GM19397 (cell line): ENCODE measurements at regions not wholly inside any gene's neighbourhood (a gene's known extent, or its start where the extent isn't known, plus 50 kb on each side); places are given as distances from the start of the nearest gene placed in this dataset.

Experiments
- ATAC-seq: cut with Tn5 transposase; IDR thresholded peaks from one replicate; pipeline ENCODE4 v1.9.1; 2021; ENCODE audit warnings: mild to moderate bottlenecking, moderate library complexity; ENCODE audit not compliant: unreplicated experiment

DNA sequence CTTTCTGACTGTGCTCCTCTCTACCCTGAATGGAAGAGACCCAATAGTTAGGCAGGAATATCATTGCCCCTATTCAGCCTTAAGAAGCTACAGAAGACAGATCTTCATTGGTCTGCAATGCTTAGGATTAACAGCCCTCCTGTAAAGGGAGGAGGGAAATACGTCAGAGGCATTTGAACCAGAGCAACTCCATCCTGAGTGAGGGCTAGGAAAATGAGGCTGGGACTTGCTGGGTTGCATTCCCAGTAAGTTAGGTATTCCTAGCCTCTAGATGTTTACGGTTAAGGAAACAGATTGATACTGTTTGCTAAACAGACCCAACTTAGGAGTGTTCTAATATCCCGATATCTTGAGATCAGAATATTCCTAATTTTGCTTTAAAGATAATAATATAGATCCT lies 63.5 kb downstream of the PCDH18 start:
- no peak for ATAC-seq

DNA sequence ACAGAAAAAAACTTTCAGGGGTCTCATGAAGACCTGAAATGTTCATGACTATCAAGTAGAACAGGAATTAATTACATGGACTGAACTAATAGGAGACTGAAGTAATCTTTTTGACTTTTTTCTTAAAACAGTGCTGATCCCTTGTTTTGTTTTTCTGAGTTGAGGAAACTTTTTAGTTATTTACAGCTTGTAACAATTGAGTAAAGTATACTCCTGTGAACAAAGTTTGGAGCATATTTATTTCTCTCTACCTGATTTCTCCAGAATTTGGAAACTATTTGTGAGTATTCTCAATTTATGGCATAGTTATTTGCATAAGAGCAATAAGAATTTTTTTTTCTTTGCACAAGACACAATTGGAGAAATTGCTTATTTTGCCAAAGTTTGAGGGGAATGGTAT lies 64.8 kb downstream of the PCDH18 start:
- no peak for ATAC-seq

DNA sequence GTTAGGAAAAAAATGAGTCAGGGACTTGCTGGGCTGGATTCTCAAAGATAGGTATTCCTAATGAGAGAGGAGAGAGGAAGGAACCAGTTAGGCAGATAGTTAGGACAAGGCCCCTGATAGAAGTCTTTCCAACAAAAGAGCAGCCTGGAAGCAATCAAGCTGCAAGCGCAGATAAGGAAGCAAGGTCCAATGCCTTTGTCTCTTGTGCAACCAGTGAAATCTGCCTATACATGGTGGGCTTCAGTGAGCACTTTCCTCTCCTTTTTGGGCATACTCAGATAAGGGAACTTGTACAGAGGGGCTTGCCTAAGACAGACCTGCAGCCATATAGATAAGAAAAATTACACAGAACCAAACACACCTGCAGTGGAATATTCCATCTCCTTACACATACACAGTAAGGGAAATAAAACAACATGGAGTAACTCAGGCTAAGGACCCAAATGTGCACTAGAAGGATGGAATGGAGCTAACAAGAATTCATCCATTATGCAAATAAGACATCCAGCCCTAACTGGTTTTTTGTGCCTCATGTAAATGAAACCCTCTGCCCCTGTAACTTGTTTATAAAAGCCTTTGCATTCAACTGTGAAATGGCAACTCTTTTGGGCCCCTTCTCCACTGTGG lies 68.8 kb downstream of the PCDH18 start:
- ATAC-seq = no peak

DNA sequence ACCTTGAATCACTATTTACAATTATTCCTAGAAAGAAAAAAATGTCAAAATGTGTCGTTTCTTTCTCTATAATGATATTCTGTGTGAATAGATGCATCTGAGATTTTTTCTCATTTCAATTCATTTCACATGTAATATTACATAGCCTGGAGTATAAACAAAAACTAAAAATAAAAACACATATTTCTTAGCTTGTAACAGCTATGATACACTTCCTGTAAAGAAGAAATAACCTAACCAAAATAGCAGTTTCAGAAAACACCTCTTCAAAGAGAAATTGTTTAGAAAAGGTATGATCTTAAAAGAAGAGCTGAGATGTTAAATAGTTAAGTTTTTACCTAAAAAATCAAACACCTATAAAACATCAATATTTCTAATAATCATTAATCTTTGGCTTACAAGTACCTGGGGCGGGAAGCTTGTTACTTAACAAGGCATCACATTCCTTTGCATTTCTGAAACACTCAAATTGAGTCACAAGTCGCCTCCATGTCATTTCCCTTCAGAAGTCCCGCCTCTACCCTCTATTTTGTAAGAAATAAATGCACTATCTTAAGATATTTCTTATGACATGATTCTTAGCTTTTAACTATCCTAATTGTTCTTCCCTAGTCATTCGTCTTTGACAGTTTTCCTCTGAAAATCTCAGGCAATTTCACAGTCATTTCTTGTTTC lies 76.5 kb downstream of the PCDH18 start:
- no peak for ATAC-seq

DNA sequence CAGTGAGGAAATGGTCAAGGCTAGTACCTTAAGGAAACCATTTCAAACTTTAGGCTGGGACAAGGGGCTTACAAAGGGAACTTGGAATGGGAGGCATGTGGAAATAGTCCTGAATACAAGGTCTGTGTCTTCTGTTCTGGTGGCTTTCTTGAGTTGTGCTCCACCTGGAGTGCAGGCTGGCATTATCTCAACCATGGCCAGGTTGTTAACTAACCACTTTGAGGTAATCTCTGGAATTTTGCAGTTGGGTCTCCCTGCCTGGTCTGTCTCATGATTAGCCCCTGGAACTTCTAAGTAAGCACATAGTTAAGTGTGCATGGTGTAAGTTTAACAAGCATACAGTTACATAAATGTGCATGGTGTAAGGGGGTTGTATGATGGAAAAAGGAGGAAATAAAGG lies 77.5 kb downstream of the PCDH18 start:
- ATAC-seq = no peak

DNA sequence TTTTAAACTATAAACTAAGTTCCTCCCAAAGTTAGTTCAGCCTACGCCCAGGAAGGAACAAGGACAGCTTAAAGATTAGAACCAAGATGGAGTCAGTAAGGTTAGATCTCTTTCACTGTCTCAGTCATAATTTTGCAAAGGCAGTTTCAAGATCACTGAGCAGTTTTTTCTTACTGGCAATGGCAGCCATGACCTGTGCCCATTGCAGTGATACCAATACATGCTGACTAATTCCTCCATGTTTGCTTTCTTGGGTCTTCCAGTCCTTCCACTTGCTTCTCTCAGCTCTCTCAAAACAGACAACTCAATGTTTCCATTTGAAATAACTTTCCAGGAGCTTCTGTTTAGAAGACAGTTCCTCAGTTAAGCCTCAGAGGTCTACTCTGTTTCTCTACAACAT lies 79.5 kb downstream of the PCDH18 start:
- ATAC-seq = no peak

DNA sequence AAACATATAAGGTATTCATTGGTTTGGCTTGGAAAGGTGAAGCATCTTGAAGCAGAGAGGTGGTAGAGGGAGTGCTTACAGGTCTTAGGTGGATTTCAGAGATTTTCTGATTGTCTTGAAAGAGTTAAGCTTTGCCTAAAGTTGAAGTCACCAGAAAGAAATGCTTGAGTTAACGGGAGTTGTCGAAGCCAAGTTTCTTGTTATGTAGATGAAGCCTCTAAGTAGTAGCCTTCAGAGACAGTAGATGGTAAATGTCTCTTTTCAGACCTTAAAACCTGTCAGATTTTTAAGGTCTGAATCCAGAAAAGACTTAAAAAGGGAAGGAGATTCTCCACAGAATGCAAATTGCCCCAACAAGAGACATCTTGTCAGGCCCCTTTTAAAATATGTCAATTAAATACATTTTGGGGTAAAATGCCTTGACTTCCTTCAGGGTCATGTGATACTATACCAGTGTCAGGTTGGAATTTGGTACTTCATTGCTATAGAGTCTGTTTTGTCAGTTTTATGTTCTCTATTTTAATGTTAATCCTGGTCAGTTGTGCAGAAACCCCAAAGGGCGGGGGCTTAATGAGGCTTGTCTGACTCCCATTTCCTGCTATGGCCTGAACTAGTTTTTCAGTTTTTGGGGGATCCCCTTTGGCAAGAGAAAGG lies 81.0 kb downstream of the PCDH18 start:
- no peak for ATAC-seq

DNA sequence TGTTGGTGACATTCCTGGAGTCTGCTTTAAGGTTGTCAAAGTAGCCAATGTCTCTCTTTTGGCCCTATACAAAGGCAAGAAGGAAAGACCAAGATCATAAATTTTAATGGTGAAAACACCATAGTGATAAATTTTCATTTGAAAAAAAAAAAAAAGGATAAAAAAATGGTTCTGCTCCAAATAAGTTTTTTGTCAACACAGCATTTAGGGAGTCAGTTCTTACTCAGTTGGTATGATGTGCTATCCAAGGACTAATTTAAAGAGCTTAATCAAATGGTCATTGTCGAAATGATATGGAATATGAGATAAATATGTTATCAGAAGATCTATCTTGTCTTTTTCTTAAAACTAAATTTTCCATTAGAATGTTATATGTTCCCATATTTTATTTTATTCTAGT lies 83.9 kb downstream of the PCDH18 start:
- no peak for ATAC-seq

DNA sequence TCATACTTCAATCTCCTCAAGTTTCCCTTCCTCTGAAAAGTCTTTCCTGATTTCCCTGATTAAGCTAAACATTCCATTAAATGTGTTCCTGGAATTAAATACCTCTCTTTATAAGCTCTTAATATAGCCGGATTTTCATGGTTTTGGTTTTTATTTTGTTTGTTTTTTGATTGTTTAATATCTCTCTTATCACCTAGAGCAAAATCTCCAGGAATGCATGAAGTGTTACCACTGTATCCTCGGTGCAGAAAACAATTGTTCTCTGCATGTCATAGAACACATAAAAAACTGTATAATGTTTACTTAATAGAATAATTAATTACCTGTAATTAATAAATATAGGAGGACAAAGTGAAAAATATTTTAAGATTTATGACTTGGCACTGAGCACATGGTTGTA lies 86.2 kb downstream of the PCDH18 start:
- ATAC-seq = no peak

DNA sequence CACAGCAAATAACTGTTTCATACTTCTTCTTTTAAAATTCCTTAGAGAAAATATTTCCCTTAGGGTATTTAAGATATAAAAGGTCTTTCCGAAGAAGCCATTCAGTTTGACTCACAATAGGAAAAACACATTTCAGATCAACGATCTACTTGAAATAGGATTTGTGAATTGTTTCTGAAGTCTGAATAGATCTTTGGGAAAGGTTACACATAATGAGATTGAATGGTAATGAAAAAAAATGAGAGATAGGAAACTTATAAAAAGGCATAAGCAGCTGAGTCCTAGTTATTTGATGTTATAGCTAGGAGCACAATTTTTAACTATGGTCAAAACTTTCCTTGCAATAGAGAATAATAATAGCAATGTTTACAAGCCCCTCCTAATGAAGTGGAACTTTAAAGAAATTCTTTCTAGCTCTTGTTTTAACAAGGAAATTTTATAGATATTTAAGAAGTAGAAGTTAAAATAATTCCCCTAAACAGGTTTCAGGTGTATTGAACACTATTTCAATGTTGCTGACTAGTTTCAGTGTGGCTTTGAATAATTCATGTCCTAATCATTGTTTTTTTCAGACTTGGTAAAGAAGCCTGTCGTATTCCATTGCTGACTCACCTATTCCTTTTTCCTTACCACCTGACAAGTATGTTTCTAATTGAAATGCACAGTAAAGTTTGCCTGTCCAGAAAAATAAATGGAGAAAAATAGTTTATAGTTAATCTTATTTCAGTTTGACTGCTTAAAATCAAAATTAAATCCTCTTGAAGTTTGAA lies 89.1 kb downstream of the PCDH18 start:
- no peak for ATAC-seq

DNA sequence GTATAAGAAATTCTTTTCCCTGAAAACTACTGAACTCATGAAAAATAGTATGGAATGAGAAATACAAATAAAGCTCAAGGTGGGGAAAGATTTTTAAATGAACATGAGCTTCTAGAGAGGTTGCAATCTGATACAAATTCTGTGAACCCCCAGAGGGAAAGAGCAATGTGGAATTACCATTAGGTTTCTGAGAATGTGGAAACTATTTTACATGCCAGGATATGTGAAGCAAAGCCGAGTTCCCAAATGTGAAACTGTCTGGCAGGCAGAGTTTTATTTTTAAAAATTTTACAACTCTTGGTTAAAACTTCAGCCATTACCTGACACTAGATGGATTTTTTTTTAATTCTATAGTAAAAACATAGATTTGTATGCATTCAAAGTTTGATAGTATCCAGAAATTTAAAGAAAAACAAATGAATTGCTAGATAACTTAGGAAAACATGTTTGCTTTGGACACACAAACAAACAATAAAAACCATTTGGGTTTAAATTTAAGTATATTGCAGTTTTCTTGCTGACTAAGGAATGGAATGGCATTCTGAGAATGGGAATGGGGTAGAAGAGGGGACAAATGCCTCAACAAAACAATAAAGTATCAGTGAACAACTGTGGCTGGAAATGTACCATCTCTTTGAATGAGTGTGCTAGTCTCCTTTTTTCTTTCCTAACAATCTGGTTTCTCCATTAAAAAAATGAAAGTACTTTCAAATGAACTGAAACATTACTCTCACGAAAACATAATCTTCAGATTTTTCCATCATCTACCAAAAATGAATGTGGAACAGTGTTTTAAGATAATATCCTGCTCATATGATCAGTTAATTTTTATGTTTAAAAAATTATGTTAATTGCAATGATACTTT lies 99.6 kb downstream of the PCDH18 start:
- no peak for ATAC-seq

DNA sequence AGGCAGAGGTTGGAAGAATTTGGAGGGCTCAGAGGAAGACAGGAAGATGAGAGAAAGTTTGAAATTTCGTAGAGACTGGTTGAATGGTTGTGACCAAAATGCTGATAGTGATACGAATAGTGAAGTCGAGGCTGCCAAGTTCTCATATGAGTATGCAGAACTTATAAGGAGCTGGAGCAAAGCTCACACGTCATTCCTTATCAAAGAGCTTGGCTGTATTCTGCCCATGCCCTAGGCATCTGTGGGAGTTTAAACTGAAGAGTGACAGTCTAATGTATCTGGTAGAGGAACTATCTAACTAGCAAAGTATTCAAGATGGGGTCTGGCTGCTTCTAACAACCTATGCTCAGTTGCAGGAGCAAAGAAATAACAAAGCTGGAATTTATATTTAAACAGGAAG lies 102.1 kb downstream of the PCDH18 start:
- no peak for ATAC-seq

DNA sequence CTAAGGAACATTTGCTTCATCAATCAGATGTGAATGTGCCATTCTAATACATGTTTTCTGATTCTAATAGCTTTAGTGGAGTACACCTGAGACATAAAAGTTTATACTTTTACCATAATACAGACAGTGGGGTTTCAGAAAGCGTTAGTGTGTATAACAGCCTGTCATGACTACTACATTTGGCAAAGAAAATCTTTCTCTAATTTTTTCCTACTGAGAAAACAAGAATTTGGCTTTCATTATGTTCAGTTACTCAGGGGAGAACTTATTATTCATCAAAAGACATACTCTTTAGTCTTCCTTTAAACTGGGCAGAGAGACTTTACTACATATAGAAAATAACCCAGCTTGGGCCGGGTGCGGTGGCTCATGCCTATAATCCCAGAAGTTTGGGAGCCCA lies 104.9 kb downstream of the PCDH18 start:
- ATAC-seq = no peak

DNA sequence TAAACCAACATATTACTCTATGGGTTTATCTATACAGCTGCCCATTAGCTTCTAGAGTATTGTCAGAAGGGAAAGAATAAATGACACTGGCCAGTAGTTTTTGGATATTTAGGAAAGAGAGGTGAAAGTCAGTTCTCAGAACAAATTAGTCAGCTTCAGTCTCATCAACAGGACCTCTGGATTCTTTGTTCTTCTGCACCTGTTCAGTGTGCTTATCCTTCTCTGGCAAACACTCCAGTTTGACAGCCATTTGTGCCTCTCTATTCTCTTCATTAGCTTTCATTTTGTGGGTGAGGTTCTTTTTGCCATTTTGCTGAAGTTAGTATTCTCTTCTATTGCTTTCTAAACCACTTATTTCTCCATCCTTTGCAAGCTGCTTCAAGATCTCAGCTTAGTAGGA lies 107.0 kb downstream of the PCDH18 start:
- ATAC-seq = no peak

DNA sequence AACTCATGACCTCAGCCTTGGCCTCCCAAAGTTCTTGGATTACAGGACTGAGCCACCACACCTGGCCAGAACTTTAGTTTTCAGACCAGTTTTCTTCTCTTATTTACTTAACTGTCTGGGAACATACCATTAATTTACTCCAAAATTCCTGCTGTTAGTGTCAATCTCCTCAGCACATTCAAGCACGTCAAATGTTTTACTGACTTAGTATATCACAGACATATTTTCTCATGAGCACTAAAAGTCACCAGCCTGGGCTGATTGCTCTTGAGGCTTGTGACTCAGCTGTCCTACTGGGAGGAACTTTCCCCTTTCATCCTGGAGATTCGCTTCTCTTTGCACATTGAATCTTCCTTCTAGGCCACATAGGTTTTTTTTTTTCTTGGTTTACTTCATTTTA lies 109.6 kb downstream of the PCDH18 start:
- ATAC-seq = no peak

DNA sequence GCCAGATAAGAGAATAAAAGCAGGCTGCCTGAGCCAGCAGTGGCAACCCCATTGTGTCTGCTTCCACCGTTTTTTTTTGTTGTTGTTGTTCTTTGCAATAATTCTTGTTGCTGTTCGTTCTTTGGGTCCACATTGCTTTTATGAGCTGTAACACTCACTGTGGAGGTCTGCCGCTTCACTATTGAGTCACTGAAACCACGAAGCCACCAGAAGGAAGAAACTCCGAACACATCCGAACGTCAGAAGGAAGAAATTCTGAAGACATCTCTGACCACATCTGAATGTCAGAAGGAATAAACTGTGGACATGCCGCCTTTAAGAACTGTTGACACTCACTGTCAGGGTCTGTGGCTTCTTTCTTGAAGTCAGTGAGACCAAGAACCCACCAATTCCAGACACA lies 110.5 kb downstream of the PCDH18 start:
- ATAC-seq = no peak

DNA sequence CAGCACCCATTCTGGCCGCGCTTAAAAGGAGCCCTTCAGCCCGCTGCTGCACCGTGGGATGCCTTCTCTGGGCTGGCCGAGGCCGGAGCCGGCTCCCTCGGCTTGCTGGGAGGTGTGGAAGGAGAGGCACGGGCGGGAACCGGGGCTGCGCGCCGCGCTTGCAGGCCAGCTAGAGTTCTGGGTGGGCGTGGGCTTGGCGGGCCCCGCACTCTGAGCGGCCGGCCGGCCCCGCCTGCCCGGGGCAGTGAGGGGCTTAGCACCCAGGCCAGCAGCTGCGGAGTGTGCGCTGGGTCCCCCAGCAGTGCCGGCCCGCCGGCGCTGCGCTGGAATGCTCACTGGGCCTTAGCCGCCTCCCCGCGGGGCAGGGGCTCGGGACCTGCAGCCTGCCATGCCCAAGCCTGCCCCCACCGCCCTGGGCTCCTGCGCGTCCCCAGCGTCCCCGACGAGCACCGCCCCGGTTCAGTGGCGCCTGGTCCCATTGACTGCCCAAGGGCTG lies 111.3 kb downstream of the PCDH18 start:
- no peak for ATAC-seq

DNA sequence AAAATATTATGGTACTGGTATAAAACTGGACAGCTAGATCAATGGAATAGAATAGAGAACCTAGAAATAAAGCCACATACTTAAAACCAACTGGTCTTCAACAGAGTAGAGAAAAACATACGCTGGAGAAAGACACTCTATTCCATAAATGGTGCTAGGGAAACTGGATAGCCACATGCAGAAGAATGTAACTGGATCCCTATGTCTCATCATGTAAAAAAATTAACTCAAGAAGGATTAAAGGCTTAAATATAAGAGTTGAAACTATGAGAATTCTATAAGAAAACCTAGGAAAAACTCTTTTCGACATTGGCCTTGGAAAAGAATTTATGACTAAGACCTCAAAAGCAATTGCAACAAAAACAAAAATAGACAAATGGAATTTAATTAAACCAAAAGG lies 114.6 kb downstream of the PCDH18 start:
- ATAC-seq = no peak

DNA sequence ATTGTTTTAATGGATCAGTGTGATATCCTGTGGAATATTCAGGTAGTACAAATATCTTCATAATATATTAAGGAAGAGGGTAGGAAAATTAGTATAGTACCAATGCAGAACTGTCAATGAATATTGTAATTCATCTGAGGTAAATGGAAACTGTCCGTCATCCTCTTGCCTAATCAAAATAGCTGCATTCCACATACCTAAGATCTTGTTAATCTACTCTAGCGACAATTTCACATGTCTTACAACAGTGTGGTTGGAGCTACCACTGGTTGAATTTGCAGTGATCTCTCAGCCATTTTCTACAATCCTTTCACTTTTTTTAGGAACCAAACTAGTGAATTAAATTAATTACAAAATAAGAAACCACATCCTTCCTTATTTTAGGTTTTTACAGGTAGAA lies 117.5 kb downstream of the PCDH18 start:
- no peak for ATAC-seq

DNA sequence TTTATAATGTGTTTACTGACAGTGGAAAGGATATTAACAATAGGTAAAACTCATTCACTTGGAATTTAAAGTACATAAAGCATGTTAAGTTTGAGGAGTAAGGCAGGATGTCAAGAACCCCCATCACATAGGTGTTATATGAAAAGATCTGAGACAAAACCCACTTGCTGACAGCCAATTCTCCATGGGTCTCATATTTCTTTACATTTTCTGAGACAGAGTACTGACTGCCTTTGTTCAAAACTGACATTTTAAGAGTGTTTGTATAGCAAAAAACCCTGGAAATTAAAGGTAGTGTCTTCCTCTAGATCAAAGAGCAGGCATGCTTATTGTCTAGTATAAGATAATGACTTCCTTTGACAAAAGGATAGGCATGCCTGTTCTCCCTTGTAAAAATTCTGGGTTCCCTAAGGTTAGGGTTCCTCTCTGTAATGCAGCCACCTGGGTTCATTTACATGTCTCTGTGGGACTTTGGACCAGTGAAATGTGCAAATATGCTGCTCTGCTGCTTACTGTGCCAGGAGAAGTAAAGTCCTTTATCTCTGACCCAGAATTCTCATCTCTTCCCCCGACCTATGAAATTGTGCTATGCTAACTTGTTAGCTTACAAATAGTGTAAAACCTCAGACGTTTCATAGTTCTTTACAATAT lies 123.6 kb downstream of the PCDH18 start:
- no peak for ATAC-seq
